ENCODE measurements at regions not wholly inside any gene's neighbourhood (a gene's known extent, or its start where the extent isn't known, plus 50 kb on each side); places are given as distances from the start of the nearest gene placed in this dataset.

- no peak for TF ChIP-seq CTCF (IDR thresholded peaks at IDR 0.05; ENCODE audit: insufficient read depth, low read depth, low read length)
- TF ChIP-seq EZH2 (IDR thresholded peaks at IDR 0.05; ENCODE audit: insufficient read depth, low read length), result no peak
Observed at GRCh38 chr6:169859978-169860703, 108.7 kb downstream of the ERMARD start.

Data from astrocyte (in vitro differentiated cells and primary cell).